IMR-90 (cell line): ENCODE measurements at regions not wholly inside any gene's neighbourhood (a gene's known extent, or its start where the extent isn't known, plus 50 kb on each side); places are given as distances from the start of the nearest gene placed in this dataset.

Experiments used
- BHLHE40 ChIP-seq: fragments of 150-350 bp; IDR thresholded peaks from 2 replicates; pipeline ENCODE4 v1.6.1; 2016; ENCODE audit warnings: mild to moderate bottlenecking, low read depth, low read length
- CEBPB ChIP-seq: IDR thresholded peaks from 2 replicates; pipeline ENCODE4 v1.6.1; 2012; ENCODE audit warnings: low read depth, low read length, improper control_type of control experiment
- MAFK ChIP-seq: IDR thresholded peaks from 2 replicates; pipeline ENCODE4 v1.6.1; 2012; ENCODE audit warnings: low read depth, low read length, improper control_type of control experiment
- MAZ ChIP-seq: IDR thresholded peaks from 2 replicates; pipeline ENCODE4 v1.6.1; 2012; ENCODE audit warnings: low read depth, mild to moderate bottlenecking, low read length, improper control_type of control experiment, moderate library complexity, borderline replicate concordance
- MXI1 ChIP-seq: IDR thresholded peaks from 2 replicates; pipeline ENCODE4 v1.6.1; 2012; ENCODE audit warnings: low read depth, mild to moderate bottlenecking, low read length, moderate library complexity, borderline replicate concordance
- NFE2L2 ChIP-seq: fragments of 150-350 bp; IDR thresholded peaks from 2 replicates; pipeline ENCODE4 v1.6.1; 2016; ENCODE audit warnings: low read depth, mild to moderate bottlenecking, low read length
- POLR2A ChIP-seq: IDR thresholded peaks from 2 replicates; pipeline ENCODE4 v1.6.1; 2012; ENCODE audit warnings: mild to moderate bottlenecking, low read depth, low read length
- RAD21 ChIP-seq: IDR thresholded peaks from 2 replicates; pipeline ENCODE4 v1.6.1; 2012; ENCODE audit warnings: low read length, improper control_type of control experiment
- RCOR1 ChIP-seq: IDR thresholded peaks from 2 replicates; pipeline ENCODE4 v1.6.1; 2012; ENCODE audit warnings: mild to moderate bottlenecking, low read length, improper control_type of control experiment; ENCODE audit not compliant: insufficient replicate concordance
- RFX5 ChIP-seq: IDR thresholded peaks from 2 replicates; pipeline ENCODE4 v1.8.0; 2012; ENCODE audit warnings: low read depth, mild to moderate bottlenecking, low read length, moderate library complexity
- TF ChIP-seq, protein P1 (sequence below): conservative IDR thresholded peaks from 2 replicates; pipeline ENCODE4 v1.5.1; 2012; ENCODE audit warnings: mild to moderate bottlenecking, low read depth, low read length, improper control_type of control experiment
- TF ChIP-seq, protein P2 (sequence below): fragments of 150-350 bp; IDR thresholded peaks from 2 replicates; pipeline ENCODE4 v1.6.1; 2016; ENCODE audit warnings: low read depth, mild to moderate bottlenecking, low read length, moderate library complexity, borderline replicate concordance

DNA sequence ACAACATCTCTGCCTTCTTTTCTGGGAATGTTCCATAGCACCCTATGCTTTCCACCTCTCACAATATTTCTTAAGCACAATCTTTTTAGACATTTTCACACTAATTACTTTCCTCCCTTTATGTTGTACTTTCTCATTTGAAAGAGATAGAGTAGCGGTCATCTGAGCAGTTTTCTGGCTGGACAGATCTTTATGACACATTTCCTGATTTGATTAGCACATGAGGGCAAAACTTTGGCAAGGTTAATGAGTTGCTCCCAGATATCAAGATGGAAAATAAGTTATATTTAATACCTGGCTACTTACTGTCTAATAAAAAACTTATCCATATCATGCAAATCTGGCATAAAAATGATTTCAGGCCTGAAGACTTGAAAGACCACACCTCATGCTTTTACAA, 723.9 kb downstream of the SOCS6 start:
- TF ChIP-seq, protein P1, sequence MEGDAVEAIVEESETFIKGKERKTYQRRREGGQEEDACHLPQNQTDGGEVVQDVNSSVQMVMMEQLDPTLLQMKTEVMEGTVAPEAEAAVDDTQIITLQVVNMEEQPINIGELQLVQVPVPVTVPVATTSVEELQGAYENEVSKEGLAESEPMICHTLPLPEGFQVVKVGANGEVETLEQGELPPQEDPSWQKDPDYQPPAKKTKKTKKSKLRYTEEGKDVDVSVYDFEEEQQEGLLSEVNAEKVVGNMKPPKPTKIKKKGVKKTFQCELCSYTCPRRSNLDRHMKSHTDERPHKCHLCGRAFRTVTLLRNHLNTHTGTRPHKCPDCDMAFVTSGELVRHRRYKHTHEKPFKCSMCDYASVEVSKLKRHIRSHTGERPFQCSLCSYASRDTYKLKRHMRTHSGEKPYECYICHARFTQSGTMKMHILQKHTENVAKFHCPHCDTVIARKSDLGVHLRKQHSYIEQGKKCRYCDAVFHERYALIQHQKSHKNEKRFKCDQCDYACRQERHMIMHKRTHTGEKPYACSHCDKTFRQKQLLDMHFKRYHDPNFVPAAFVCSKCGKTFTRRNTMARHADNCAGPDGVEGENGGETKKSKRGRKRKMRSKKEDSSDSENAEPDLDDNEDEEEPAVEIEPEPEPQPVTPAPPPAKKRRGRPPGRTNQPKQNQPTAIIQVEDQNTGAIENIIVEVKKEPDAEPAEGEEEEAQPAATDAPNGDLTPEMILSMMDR = no peak
- TF ChIP-seq POLR2A = no peak
- no peak for TF ChIP-seq CEBPB
- no peak for TF ChIP-seq RFX5
- TF ChIP-seq RAD21 = no peak
- no peak for TF ChIP-seq RCOR1
- TF ChIP-seq MAFK = no peak
- no peak for TF ChIP-seq MXI1
- no peak for TF ChIP-seq BHLHE40
- TF ChIP-seq, protein P2, sequence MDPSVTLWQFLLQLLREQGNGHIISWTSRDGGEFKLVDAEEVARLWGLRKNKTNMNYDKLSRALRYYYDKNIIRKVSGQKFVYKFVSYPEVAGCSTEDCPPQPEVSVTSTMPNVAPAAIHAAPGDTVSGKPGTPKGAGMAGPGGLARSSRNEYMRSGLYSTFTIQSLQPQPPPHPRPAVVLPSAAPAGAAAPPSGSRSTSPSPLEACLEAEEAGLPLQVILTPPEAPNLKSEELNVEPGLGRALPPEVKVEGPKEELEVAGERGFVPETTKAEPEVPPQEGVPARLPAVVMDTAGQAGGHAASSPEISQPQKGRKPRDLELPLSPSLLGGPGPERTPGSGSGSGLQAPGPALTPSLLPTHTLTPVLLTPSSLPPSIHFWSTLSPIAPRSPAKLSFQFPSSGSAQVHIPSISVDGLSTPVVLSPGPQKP = no peak
- no peak for TF ChIP-seq MAZ
- no peak for TF ChIP-seq NFE2L2
